GM23338 (cell line): ENCODE measurements at regions not wholly inside any gene's neighbourhood (a gene's known extent, or its start where the extent isn't known, plus 50 kb on each side); places are given as distances from the start of the nearest gene placed in this dataset.

ENCODE experiments used
- ATAC-seq: fragments of 200-7000 bp; cut with Tn5 transposase; 3 replicates; pipeline ENCODE4 v1.9.1; 2020
- DNase-seq: peaks from one replicate; pipeline ENCODE4 v3.0.0-alpha.2; 2015; ENCODE audit warnings: low spot score
- H2AFZ ChIP-seq: fragments of 200-600 bp; sonication (generic); 2 replicates; pipeline ENCODE4 v1.8.0; 2016; ENCODE audit warnings: antibody characterized with exemption, mild to moderate bottlenecking, moderate library complexity
- H3F3A ChIP-seq: fragments of 200-600 bp; sonication (generic); replicated peaks from 2 replicates; pipeline ENCODE4 v1.8.0; 2017; ENCODE audit warnings: antibody characterized with exemption, mixed run types, low read depth
- H3K27ac ChIP-seq: fragments of 200-600 bp; sonication (generic); 2 replicates; pipeline ENCODE4 v1.6.1; 2016; ENCODE audit warnings: low read depth
- H3K27me3 ChIP-seq: fragments of 200-600 bp; sonication (generic); 2 replicates; pipeline ENCODE4 v1.8.0; 2016; ENCODE audit warnings: mild to moderate bottlenecking, mixed run types, moderate library complexity; ENCODE audit not compliant: insufficient read depth
- H3K36me3 ChIP-seq: fragments of 200-600 bp; sonication (generic); 2 replicates; pipeline ENCODE4 v1.8.0; 2016; ENCODE audit warnings: mild to moderate bottlenecking; ENCODE audit not compliant: insufficient read depth
- H3K4me1 ChIP-seq: fragments of 200-600 bp; sonication (generic); 2 replicates; pipeline ENCODE4 v1.8.0; 2016; ENCODE audit warnings: mild to moderate bottlenecking, moderate library complexity; ENCODE audit not compliant: insufficient read depth
- H3K4me2 ChIP-seq: fragments of 200-600 bp; sonication (generic); 2 replicates; pipeline ENCODE4 v1.7.1; 2017; ENCODE audit warnings: mixed run types
- H3K4me3 ChIP-seq: fragments of 200-600 bp; sonication (generic); 2 replicates; pipeline ENCODE4 v1.6.1; 2016; ENCODE audit warnings: mixed run types
- H3K79me2 ChIP-seq: fragments of 200-600 bp; sonication (generic); replicated peaks from 2 replicates; pipeline ENCODE4 v1.8.0; 2017; ENCODE audit warnings: mild to moderate bottlenecking; ENCODE audit not compliant: insufficient read depth
- H3K9me2 ChIP-seq: fragments of 200-600 bp; sonication (generic); 2 replicates; pipeline ENCODE4 v1.8.0; 2017; ENCODE audit not compliant: insufficient read depth
- H4K20me1 ChIP-seq: fragments of 200-600 bp; sonication (generic); replicated peaks from 2 replicates; pipeline ENCODE4 v1.8.0; 2017; ENCODE audit warnings: mild to moderate bottlenecking; ENCODE audit not compliant: insufficient read depth
- H3K27ac Mint-ChIP-seq: 2 replicates; pipeline ENCODE4 v1.8.0; 2020; ENCODE audit warnings: inconsistent platforms, mild to moderate bottlenecking, moderate library complexity, mixed read lengths
- H3K27me3 Mint-ChIP-seq: 3 replicates; pipeline ENCODE4 v1.8.0; 2022; ENCODE audit warnings: low read depth, mild to moderate bottlenecking, moderate library complexity, mixed read lengths, inconsistent platforms; ENCODE audit not compliant: insufficient read depth, poor library complexity
- H3K36me3 Mint-ChIP-seq: 3 replicates; pipeline ENCODE4 v1.8.0; 2021; ENCODE audit warnings: low read depth, mild to moderate bottlenecking, inconsistent platforms, moderate library complexity, mixed read lengths
- H3K4me1 Mint-ChIP-seq: 3 replicates; pipeline ENCODE4 v1.8.0; 2020; ENCODE audit warnings: mild to moderate bottlenecking, inconsistent platforms, mixed read lengths
- H3K4me3 Mint-ChIP-seq: 3 replicates; pipeline ENCODE4 v1.8.0; 2021; ENCODE audit warnings: moderate library complexity, mild to moderate bottlenecking, inconsistent platforms, mixed read lengths
- H3K9me3 Mint-ChIP-seq: 3 replicates; pipeline ENCODE4 v1.8.0; 2020; ENCODE audit warnings: moderate library complexity, mild to moderate bottlenecking, inconsistent platforms, mixed read lengths
- CREB1 ChIP-seq: fragments of 250-450 bp; sonication (Bioruptor Pico); IDR thresholded peaks from 2 replicates; pipeline ENCODE4 v1.5.0; 2020; ENCODE audit warnings: low read depth, mild to moderate bottlenecking, moderate library complexity
- CTCF ChIP-seq, 2 experiments: fragments of 200-600 bp in 1 of 2; sonication (generic) in 1 of 2; conservative IDR thresholded peaks; 2 replicates each; pipeline versions ENCODE4 v1.5.1 to v1.6.1; 2016 to 2017; ENCODE audit warnings: antibody characterized with exemption in 2 of 2, low read depth in 2 of 2, mild to moderate bottlenecking in 2 of 2, moderate library complexity in 1 of 2
- ETS1 ChIP-seq: IDR thresholded peaks from 2 replicates; pipeline ENCODE4 v1.6.1; 2016; ENCODE audit warnings: antibody characterized with exemption
- EZH2 ChIP-seq: fragments of 200-600 bp; sonication (generic); IDR thresholded peaks from one replicate; pipeline ENCODE4 v1.8.0; 2017; ENCODE audit warnings: antibody characterized with exemption, mild to moderate bottlenecking, low read depth; ENCODE audit not compliant: unreplicated experiment
- EZH2phosphoT487 ChIP-seq: fragments of 200-600 bp; sonication (generic); IDR thresholded peaks from one replicate; pipeline ENCODE4 v1.8.1; 2018; ENCODE audit warnings: antibody characterized with exemption; ENCODE audit not compliant: unreplicated experiment
- JUNB ChIP-seq: IDR thresholded peaks from one replicate; pipeline ENCODE4 v1.6.1; 2016; ENCODE audit warnings: antibody characterized with exemption; ENCODE audit not compliant: unreplicated experiment
- NANOG ChIP-seq: IDR thresholded peaks from 2 replicates; pipeline ENCODE4 v1.6.1; 2016; ENCODE audit warnings: antibody characterized with exemption, borderline replicate concordance
- POLR2AphosphoS5 ChIP-seq: IDR thresholded peaks from 2 replicates; pipeline ENCODE4 v1.6.1; 2016; ENCODE audit warnings: antibody characterized with exemption, low read depth
- STAT1 ChIP-seq: IDR thresholded peaks from one replicate; pipeline ENCODE4 v1.6.1; 2016; ENCODE audit warnings: antibody characterized with exemption; ENCODE audit not compliant: unreplicated experiment
- ZNF114 ChIP-seq: fragments of 250-450 bp; sonication (Bioruptor Pico); IDR thresholded peaks from 2 replicates; pipeline ENCODE4 v1.5.0; 2020; ENCODE audit warnings: mild to moderate bottlenecking, moderate library complexity
- ZNF331 ChIP-seq: fragments of 250-450 bp; sonication (Bioruptor Pico); IDR thresholded peaks from 2 replicates; pipeline ENCODE4 v1.5.0; 2020; ENCODE audit warnings: low read depth, mild to moderate bottlenecking, moderate library complexity
- TF ChIP-seq, protein P1 (sequence below): fragments of 250-450 bp; sonication (Bioruptor Pico); IDR thresholded peaks from 2 replicates; pipeline ENCODE4 v1.5.0; 2020; ENCODE audit warnings: mild to moderate bottlenecking, moderate library complexity
- TF ChIP-seq, protein P2 (sequence below): IDR thresholded peaks from one replicate; pipeline ENCODE4 v1.6.1; 2018; ENCODE audit warnings: antibody characterized with exemption; ENCODE audit not compliant: unreplicated experiment

GRCh38 chr2:5798084-5798483, 105.9 kb downstream of the SOX11 start:
- Mint-ChIP-seq H3K4me1 (no peaks in the 10 kb centered on the region), H3K9me3 (peaks cover 22% of the 10 kb centered on the region), H3K27ac (no peak overlapping the region), H3K27me3 (peaks cover 2% of the 10 kb centered on the region), H3K36me3 (peaks cover 11% of the 10 kb centered on the region; the same call in 2 of the 3 replicates), H3K4me3 (no peak overlapping the region)
- no peak for ATAC-seq
- Histone ChIP-seq H3K27ac (no peak overlapping the region), H3K36me3 (peaks cover 9% of the 10 kb centered on the region; the same call in 1 of the 2 replicates), H3K4me2 (no peak overlapping the region), H2AFZ (no peak overlapping the region), H3K27me3 (no peaks in the 10 kb centered on the region), H3K4me3 (no peak overlapping the region), H4K20me1 (no peaks in the 10 kb centered on the region), H3K4me1 (no peaks in the 10 kb centered on the region), H3K79me2 (no peaks in the 10 kb centered on the region), H3F3A (no peaks in the 10 kb centered on the region), H3K9me2 (0 out of 2 replicates have a peak, but pooled peaks cover 11% of the 10 kb centered on the region)
- no peak for DNase-seq
- TF ChIP-seq ZNF114 (CRISPR knock-in tag) (no peak), JUNB (no peak), NANOG (no peak), ZNF331 (CRISPR knock-in tag) (no peak), STAT1 (no peak), POLR2AphosphoS5 (no peak), ETS1 (no peak), EZH2 (no peak), CTCF (conservative IDR thresholded peaks at IDR 0.05; ENCODE audit: low read depth in 2 of 2) (no peak), CREB1 (CRISPR knock-in tag) (no peak), EZH2phosphoT487 (no peak)
- TF ChIP-seq, protein P1, sequence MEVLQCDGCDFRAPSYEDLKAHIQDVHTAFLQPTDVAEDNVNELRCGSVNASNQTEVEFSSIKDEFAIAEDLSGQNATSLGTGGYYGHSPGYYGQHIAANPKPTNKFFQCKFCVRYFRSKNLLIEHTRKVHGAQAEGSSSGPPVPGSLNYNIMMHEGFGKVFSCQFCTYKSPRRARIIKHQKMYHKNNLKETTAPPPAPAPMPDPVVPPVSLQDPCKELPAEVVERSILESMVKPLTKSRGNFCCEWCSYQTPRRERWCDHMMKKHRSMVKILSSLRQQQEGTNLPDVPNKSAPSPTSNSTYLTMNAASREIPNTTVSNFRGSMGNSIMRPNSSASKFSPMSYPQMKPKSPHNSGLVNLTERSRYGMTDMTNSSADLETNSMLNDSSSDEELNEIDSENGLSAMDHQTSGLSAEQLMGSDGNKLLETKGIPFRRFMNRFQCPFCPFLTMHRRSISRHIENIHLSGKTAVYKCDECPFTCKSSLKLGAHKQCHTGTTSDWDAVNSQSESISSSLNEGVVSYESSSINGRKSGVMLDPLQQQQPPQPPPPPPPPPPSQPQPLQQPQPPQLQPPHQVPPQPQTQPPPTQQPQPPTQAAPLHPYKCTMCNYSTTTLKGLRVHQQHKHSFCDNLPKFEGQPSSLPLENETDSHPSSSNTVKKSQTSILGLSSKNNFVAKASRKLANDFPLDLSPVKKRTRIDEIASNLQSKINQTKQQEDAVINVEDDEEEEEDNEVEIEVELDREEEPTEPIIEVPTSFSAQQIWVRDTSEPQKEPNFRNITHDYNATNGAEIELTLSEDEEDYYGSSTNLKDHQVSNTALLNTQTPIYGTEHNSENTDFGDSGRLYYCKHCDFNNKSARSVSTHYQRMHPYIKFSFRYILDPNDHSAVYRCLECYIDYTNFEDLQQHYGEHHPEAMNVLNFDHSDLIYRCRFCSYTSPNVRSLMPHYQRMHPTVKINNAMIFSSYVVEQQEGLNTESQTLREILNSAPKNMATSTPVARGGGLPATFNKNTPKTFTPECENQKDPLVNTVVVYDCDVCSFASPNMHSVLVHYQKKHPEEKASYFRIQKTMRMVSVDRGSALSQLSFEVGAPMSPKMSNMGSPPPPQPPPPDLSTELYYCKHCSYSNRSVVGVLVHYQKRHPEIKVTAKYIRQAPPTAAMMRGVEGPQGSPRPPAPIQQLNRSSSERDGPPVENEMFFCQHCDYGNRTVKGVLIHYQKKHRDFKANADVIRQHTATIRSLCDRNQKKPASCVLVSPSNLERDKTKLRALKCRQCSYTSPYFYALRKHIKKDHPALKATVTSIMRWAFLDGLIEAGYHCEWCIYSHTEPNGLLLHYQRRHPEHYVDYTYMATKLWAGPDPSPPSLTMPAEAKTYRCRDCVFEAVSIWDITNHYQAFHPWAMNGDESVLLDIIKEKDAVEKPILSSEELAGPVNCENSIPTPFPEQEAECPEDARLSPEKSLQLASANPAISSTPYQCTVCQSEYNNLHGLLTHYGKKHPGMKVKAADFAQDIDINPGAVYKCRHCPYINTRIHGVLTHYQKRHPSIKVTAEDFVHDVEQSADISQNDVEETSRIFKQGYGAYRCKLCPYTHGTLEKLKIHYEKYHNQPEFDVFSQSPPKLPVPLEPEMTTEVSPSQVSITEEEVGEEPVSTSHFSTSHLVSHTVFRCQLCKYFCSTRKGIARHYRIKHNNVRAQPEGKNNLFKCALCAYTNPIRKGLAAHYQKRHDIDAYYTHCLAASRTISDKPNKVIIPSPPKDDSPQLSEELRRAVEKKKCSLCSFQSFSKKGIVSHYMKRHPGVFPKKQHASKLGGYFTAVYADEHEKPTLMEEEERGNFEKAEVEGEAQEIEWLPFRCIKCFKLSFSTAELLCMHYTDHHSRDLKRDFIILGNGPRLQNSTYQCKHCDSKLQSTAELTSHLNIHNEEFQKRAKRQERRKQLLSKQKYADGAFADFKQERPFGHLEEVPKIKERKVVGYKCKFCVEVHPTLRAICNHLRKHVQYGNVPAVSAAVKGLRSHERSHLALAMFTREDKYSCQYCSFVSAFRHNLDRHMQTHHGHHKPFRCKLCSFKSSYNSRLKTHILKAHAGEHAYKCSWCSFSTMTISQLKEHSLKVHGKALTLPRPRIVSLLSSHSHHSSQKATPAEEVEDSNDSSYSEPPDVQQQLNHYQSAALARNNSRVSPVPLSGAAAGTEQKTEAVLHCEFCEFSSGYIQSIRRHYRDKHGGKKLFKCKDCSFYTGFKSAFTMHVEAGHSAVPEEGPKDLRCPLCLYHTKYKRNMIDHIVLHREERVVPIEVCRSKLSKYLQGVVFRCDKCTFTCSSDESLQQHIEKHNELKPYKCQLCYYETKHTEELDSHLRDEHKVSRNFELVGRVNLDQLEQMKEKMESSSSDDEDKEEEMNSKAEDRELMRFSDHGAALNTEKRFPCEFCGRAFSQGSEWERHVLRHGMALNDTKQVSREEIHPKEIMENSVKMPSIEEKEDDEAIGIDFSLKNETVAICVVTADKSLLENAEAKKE: no peak
- TF ChIP-seq, protein P2, sequence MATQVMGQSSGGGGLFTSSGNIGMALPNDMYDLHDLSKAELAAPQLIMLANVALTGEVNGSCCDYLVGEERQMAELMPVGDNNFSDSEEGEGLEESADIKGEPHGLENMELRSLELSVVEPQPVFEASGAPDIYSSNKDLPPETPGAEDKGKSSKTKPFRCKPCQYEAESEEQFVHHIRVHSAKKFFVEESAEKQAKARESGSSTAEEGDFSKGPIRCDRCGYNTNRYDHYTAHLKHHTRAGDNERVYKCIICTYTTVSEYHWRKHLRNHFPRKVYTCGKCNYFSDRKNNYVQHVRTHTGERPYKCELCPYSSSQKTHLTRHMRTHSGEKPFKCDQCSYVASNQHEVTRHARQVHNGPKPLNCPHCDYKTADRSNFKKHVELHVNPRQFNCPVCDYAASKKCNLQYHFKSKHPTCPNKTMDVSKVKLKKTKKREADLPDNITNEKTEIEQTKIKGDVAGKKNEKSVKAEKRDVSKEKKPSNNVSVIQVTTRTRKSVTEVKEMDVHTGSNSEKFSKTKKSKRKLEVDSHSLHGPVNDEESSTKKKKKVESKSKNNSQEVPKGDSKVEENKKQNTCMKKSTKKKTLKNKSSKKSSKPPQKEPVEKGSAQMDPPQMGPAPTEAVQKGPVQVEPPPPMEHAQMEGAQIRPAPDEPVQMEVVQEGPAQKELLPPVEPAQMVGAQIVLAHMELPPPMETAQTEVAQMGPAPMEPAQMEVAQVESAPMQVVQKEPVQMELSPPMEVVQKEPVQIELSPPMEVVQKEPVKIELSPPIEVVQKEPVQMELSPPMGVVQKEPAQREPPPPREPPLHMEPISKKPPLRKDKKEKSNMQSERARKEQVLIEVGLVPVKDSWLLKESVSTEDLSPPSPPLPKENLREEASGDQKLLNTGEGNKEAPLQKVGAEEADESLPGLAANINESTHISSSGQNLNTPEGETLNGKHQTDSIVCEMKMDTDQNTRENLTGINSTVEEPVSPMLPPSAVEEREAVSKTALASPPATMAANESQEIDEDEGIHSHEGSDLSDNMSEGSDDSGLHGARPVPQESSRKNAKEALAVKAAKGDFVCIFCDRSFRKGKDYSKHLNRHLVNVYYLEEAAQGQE: no peak
